AG04449 (cell line): ENCODE measurements at regions not wholly inside any gene's neighbourhood (a gene's known extent, or its start where the extent isn't known, plus 50 kb on each side); places are given as distances from the start of the nearest gene placed in this dataset.

Experiments
- CTCF ChIA-PET: fragments of 350-600 bp; formaldehyde crosslinking; extraction: SDS; loops from one replicate; lab custom pipeline; 2021; ENCODE audit warnings: antibody characterized with exemption; lab: Yijun Ruan, JAX
- POLR2A ChIA-PET: fragments of 400-600, 350-600 bp; formaldehyde crosslinking; extraction: SDS; loops from one replicate; lab custom pipeline; 2020; ENCODE audit warnings: antibody characterized with exemption, inconsistent platforms; lab: Yijun Ruan, JAX
- DNase-seq: peaks from one replicate; pipeline ENCODE4 v3.0.0-alpha.2; 2010; ENCODE audit warnings: low read depth, low spot score
- H3K4me3 ChIP-seq: 2 replicates; pipeline ENCODE4 v1.5.1; 2011; ENCODE audit warnings: low read depth, mild to moderate bottlenecking, control low read depth, low read length
- CTCF ChIP-seq: IDR thresholded peaks from one replicate; pipeline ENCODE4 v1.5.1; 2011; ENCODE audit warnings: mild to moderate bottlenecking, moderate library complexity, low read length, control low read depth, inconsistent platforms; ENCODE audit not compliant: insufficient read depth; ENCODE audit errors: missing control alignments

GRCh38 chrX:113728937-113729336 lies 854.9 kb upstream of the HTR2C start:
- CTCF ChIA-PET, result no interaction called here
- POLR2A ChIA-PET, result no interaction called here

GRCh38 chrX:113726898-113727297 lies 857.0 kb upstream of the HTR2C start:
- no peak overlapping the region for H3K4me3 ChIP-seq
- ChIA-PET POLR2A (no interaction called here), CTCF (no interaction called here)
- no peak for DNase-seq
- no peak for TF ChIP-seq CTCF

More at GRCh38 chrX:113728937-113729336, 854.9 kb upstream of the HTR2C start:
- H3K4me3 ChIP-seq, result no peak overlapping the region
- DNase-seq, result no peak
- no peak for TF ChIP-seq CTCF

GRCh38 chrX:113726466-113726865 lies 857.4 kb upstream of the HTR2C start:
- ChIA-PET CTCF (no interaction called here), POLR2A (no interaction called here)
- H3K4me3 ChIP-seq, result no peak overlapping the region
- no peak for TF ChIP-seq CTCF
- DNase-seq, result no peak

- TF ChIP-seq CTCF, result no peak
- H3K4me3 ChIP-seq, result no peak overlapping the region
- no peak for DNase-seq
- ChIA-PET POLR2A (no interaction called here), CTCF (no interaction called here)
Observed at GRCh38 chrX:113726009-113726408, 857.9 kb upstream of the HTR2C start.

- CTCF ChIA-PET, result no interaction called here
- POLR2A ChIA-PET, result no interaction called here
- no peak for TF ChIP-seq CTCF
- H3K4me3 ChIP-seq, result no peak overlapping the region
- no peak for DNase-seq
Observed at GRCh38 chrX:113699939-113700338, 859.3 kb upstream of the AMOT start.

- no peak overlapping the region for H3K4me3 ChIP-seq
- no peak for DNase-seq
- CTCF ChIA-PET, result no interaction called here
- no peak for TF ChIP-seq CTCF
- POLR2A ChIA-PET, result no interaction called here
Observed at GRCh38 chrX:113675278-113675677, 834.6 kb upstream of the AMOT start.
